ENCODE measurements at regions not wholly inside any gene's neighbourhood (a gene's known extent, or its start where the extent isn't known, plus 50 kb on each side); places are given as distances from the start of the nearest gene placed in this dataset.

- intact Hi-C loops (cut with micrococcal nuclease; ENCODE audit: unreplicated experiment) (no loop called here), in situ Hi-C loops (cut with MboI) (no loop called here)
- Histone ChIP-seq H3K36me3 (ENCODE audit: control insufficient read depth in 2 of 2, insufficient read depth in 2 of 2, low read length in 1 of 2) (no peaks in the 10 kb centered on the region), H3K27ac (ENCODE audit: control insufficient read depth, insufficient read depth) (no peak overlapping the region), H2AFZ (ENCODE audit: control insufficient read depth, low read depth, low read length) (no peak overlapping the region), H3K9me3 (replicated peaks; ENCODE audit: control insufficient read depth, insufficient read depth, low read length) (no peaks in the 10 kb centered on the region; the same call in 2 of the 3 replicates), H4K20me1 (ENCODE audit: control insufficient read depth, insufficient read depth) (no peaks in the 10 kb centered on the region), H3K4me2 (ENCODE audit: control insufficient read depth, insufficient read depth) (no peak overlapping the region), H3K9ac (ENCODE audit: control insufficient read depth, insufficient read depth, low read length) (no peak overlapping the region), H3K4me3 (no peak overlapping the region), H3K79me2 (ENCODE audit: control insufficient read depth, insufficient read depth, low read length) (no peaks in the 10 kb centered on the region), H3K27me3 (replicated peaks in 1 of 2; ENCODE audit: control insufficient read depth in 2 of 2, insufficient read depth in 2 of 2, low read length in 1 of 2) (no peaks in the 10 kb centered on the region), H3K4me1 (ENCODE audit: control insufficient read depth, insufficient read depth, low read length) (no peaks in the 10 kb centered on the region)
- ChIA-PET SMC1A (ENCODE audit: uncharacterized antibody, unreplicated experiment) (no interaction called here), POLR2A (no interaction called here), CTCF (interaction anchor here (1.0 kb wide), 1 partner anchor 285 kb away, joined by 4 read pairs; no protein-coding TSS in a partner anchor), RAD21 (ENCODE audit: unreplicated experiment) (no interaction called here)
- ATAC-seq (no peak), FAIRE-seq (no peak), DNase-seq (ENCODE audit: low read depth, low spot score) (no peak)
- 30% methylated on average over 6 of the region's 6 CpGs for WGBS (ENCODE audit: insufficient coverage, insufficient replicate concordance, low lambda C conversion rate, missing lambda C conversion rate)
- TF ChIP-seq ZBTB40 (IDR thresholded peaks at IDR 0.05; ENCODE audit: borderline replicate concordance): no peak
- no peak for TF ChIP-seq BMI1 (IDR thresholded peaks at IDR 0.05; ENCODE audit: borderline replicate concordance)
- no peak for TF ChIP-seq TARDBP (IDR thresholded peaks at IDR 0.05; ENCODE audit: borderline replicate concordance)
- TF ChIP-seq RAD51 (IDR thresholded peaks at IDR 0.05): no peak
- no peak for TF ChIP-seq EZH2 (IDR thresholded peaks at IDR 0.05; ENCODE audit: borderline replicate concordance, control insufficient read depth, low read depth, low read length)
- no peak for TF ChIP-seq KAT2A (conservative IDR thresholded peaks at IDR 0.05; ENCODE audit: control insufficient read depth, low read depth, low read length)
- TF ChIP-seq ZSCAN29 (IDR thresholded peaks at IDR 0.05): no peak
- BruUV-seq (replicated peaks): no TSS peak
Observed at GRCh38 chr16:86104537-86105048, 205.6 kb downstream of the IRF8 start.

All from GM12878 (cell line).